HEK293 (cell line): ENCODE measurements at regions not wholly inside any gene's neighbourhood (a gene's known extent, or its start where the extent isn't known, plus 50 kb on each side); places are given as distances from the start of the nearest gene placed in this dataset.

Source experiments
- CTCF ChIA-PET: fragments of 350-600 bp; formaldehyde crosslinking; extraction: SDS; loops from one replicate; lab custom pipeline; 2021; ENCODE audit warnings: antibody characterized with exemption; lab: Yijun Ruan, JAX
- POLR2A ChIA-PET: fragments of 300-600 bp; formaldehyde crosslinking; extraction: SDS; loops from one replicate; lab custom pipeline; 2020; ENCODE audit warnings: antibody characterized with exemption, inconsistent platforms; lab: Yijun Ruan, JAX
- H3K27ac ChIP-seq: fragments of 200-500 bp; sonication (Bioruptor generic); 2 replicates; pipeline ENCODE4 v1.5.1; 2014; ENCODE audit warnings: low read depth, low read length, control low read depth, inconsistent platforms; ENCODE audit errors: extremely low read depth
- H3K36me3 ChIP-seq, 2 experiments: fragments of 200-500 bp in 1 of 2; sonication (Bioruptor generic) in 1 of 2; 1 replicate in 1 of 2; 2 replicates in 1 of 2; pipeline ENCODE4 v1.5.1; 2014 to 2017; ENCODE audit warnings: inconsistent platforms in 2 of 2, low read length in 2 of 2; ENCODE audit not compliant: control insufficient read depth in 2 of 2, insufficient read depth in 1 of 2
- H3K4me1 ChIP-seq: fragments of 200-500 bp; sonication (Bioruptor generic); 2 replicates; pipeline ENCODE4 v1.5.1; 2014; ENCODE audit warnings: mild to moderate bottlenecking, low read length, inconsistent platforms; ENCODE audit not compliant: control insufficient read depth, insufficient read depth
- H3K4me3 ChIP-seq: 2 replicates; pipeline ENCODE4 v1.5.1; 2011; ENCODE audit warnings: low read depth, mild to moderate bottlenecking, control low read depth, low read length, moderate library complexity
- H3K9me3 ChIP-seq: fragments of 200-500 bp; sonication (Bioruptor generic); 2 replicates; pipeline ENCODE4 v1.5.1; 2014; ENCODE audit warnings: low read depth, low read length, inconsistent platforms; ENCODE audit not compliant: control insufficient read depth, insufficient read depth
- ATF2 ChIP-seq: fragments of 450-650 bp; formaldehyde crosslinking; IDR thresholded peaks from 2 replicates; pipeline ENCODE4 v1.5.1; 2016; ENCODE audit warnings: missing biosample characterization, missing genetic modification characterization, low read depth
- FEZF1 ChIP-seq: fragments of 450-650 bp; formaldehyde crosslinking; IDR thresholded peaks from 2 replicates; pipeline ENCODE4 v1.5.1; 2016; ENCODE audit warnings: missing biosample characterization, missing genetic modification characterization
- KLF8 ChIP-seq: fragments of 450-650 bp; formaldehyde crosslinking; IDR thresholded peaks from 2 replicates; pipeline ENCODE4 v1.5.1; 2016; ENCODE audit warnings: missing biosample characterization, missing genetic modification characterization
- SALL2 ChIP-seq: fragments of 450-650 bp; formaldehyde crosslinking; IDR thresholded peaks from 2 replicates; pipeline ENCODE4 v1.5.0; 2017; ENCODE audit warnings: missing biosample characterization, mild to moderate bottlenecking, missing genetic modification characterization, borderline replicate concordance
- SP7 ChIP-seq: fragments of 450-650 bp; formaldehyde crosslinking; IDR thresholded peaks from 2 replicates; pipeline ENCODE4 v1.5.1; 2016; ENCODE audit warnings: missing biosample characterization, missing genetic modification characterization
- TRIM28 ChIP-seq: IDR thresholded peaks from 2 replicates; pipeline ENCODE4 v1.6.1; 2011; ENCODE audit warnings: low read length, control low read depth, borderline replicate concordance
- ZNF112 ChIP-seq: fragments of 450-650 bp; formaldehyde crosslinking; IDR thresholded peaks from 2 replicates; pipeline ENCODE4 v1.5.0; 2017; ENCODE audit warnings: missing biosample characterization, missing genetic modification characterization
- ZNF114 ChIP-seq: fragments of 450-650 bp; formaldehyde crosslinking; IDR thresholded peaks from 2 replicates; pipeline ENCODE4 v1.5.0; 2017; ENCODE audit warnings: missing biosample characterization, missing genetic modification characterization
- ZNF133 ChIP-seq: fragments of 450-650 bp; formaldehyde crosslinking; IDR thresholded peaks from 2 replicates; pipeline ENCODE4 v1.5.1; 2016; ENCODE audit warnings: missing biosample characterization, missing genetic modification characterization
- ZNF16 ChIP-seq: fragments of 450-650 bp; formaldehyde crosslinking; IDR thresholded peaks from 2 replicates; pipeline ENCODE4 v1.5.1; 2016; ENCODE audit warnings: low read depth, missing biosample characterization, missing genetic modification characterization
- ZNF184 ChIP-seq: fragments of 450-650 bp; IDR thresholded peaks from 2 replicates; pipeline ENCODE4 v1.5.1; 2018; ENCODE audit warnings: missing biosample characterization, mild to moderate bottlenecking, missing genetic modification characterization
- ZNF248 ChIP-seq: fragments of 450-650 bp; formaldehyde crosslinking; IDR thresholded peaks from 2 replicates; pipeline ENCODE4 v1.5.1; 2017; ENCODE audit warnings: missing biosample characterization, missing genetic modification characterization
- ZNF292 ChIP-seq: fragments of 450-650 bp; formaldehyde crosslinking; IDR thresholded peaks from 2 replicates; pipeline ENCODE4 v1.5.1; 2016; ENCODE audit warnings: low read depth, missing biosample characterization, missing genetic modification characterization, borderline replicate concordance
- ZNF311 ChIP-seq: fragments of 450-650 bp; formaldehyde crosslinking; IDR thresholded peaks from 2 replicates; pipeline ENCODE4 v1.5.1; 2017; ENCODE audit warnings: missing biosample characterization, missing genetic modification characterization, borderline replicate concordance
- ZNF529 ChIP-seq: fragments of 450-650 bp; formaldehyde crosslinking; IDR thresholded peaks from 2 replicates; pipeline ENCODE4 v1.5.1; 2017; ENCODE audit warnings: missing genetic modification characterization, missing biosample characterization; ENCODE audit not compliant: insufficient replicate concordance
- ZNF548 ChIP-seq: fragments of 450-650 bp; formaldehyde crosslinking; IDR thresholded peaks from 2 replicates; pipeline ENCODE4 v1.5.1; 2016; ENCODE audit warnings: missing biosample characterization, missing genetic modification characterization
- ZNF560 ChIP-seq: fragments of 450-650 bp; formaldehyde crosslinking; IDR thresholded peaks from 2 replicates; pipeline ENCODE4 v1.5.1; 2017; ENCODE audit warnings: missing biosample characterization, missing genetic modification characterization, borderline replicate concordance
- ZNF571 ChIP-seq: fragments of 450-650 bp; formaldehyde crosslinking; IDR thresholded peaks from 2 replicates; pipeline ENCODE4 v1.5.0; 2017; ENCODE audit warnings: missing biosample characterization, missing genetic modification characterization
- ZNF596 ChIP-seq: fragments of 450-650 bp; IDR thresholded peaks from 2 replicates; pipeline ENCODE4 v1.5.0; 2018; ENCODE audit warnings: missing biosample characterization, mild to moderate bottlenecking, missing genetic modification characterization, moderate library complexity
- ZNF600 ChIP-seq: fragments of 450-650 bp; formaldehyde crosslinking; IDR thresholded peaks from 2 replicates; pipeline ENCODE4 v1.5.1; 2016; ENCODE audit warnings: missing biosample characterization, missing genetic modification characterization
- ZNF658 ChIP-seq: fragments of 450-650 bp; formaldehyde crosslinking; IDR thresholded peaks from 2 replicates; pipeline ENCODE4; 2016; ENCODE audit warnings: missing biosample characterization, missing genetic modification characterization
- ZNF660 ChIP-seq: fragments of 450-650 bp; IDR thresholded peaks from 2 replicates; pipeline ENCODE4 v1.5.1; 2018; ENCODE audit warnings: missing biosample characterization, mild to moderate bottlenecking, missing genetic modification characterization
- TF ChIP-seq, protein P1 (sequence below): fragments of 450-650 bp; formaldehyde crosslinking; IDR thresholded peaks from 2 replicates; pipeline ENCODE4 v1.5.1; 2017; ENCODE audit warnings: missing biosample characterization, missing genetic modification characterization
- TF ChIP-seq, protein P2 (sequence below): fragments of 450-650 bp; formaldehyde crosslinking; IDR thresholded peaks from 2 replicates; pipeline ENCODE4 v1.5.1; 2016; ENCODE audit warnings: missing biosample characterization, missing genetic modification characterization
- TF ChIP-seq, protein P3 (sequence below): fragments of 450-650 bp; formaldehyde crosslinking; IDR thresholded peaks from 2 replicates; pipeline ENCODE4 v1.5.1; 2017; ENCODE audit warnings: missing biosample characterization, missing genetic modification characterization

DNA sequence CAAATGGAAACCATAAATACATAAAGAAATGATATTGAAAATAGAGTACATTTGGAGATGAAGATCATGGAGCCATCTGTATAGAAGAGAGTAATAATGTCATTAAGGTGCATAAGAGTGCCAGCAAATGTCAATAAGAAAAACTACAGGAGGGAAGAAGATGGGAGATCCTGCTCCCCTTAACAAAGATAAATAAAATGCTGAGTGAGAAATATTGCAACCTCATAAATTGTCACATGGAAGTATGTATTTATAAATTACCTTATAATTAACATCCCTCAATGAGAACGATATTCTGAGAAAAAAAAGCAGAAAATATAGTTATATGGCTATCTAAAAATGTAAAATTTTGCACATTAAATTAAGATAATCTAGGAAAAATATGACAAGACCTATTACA is 155.2 kb upstream of the PRSS1 start (continued):
- TF ChIP-seq ZNF292 (tag by site-specific recombination): no peak
- TF ChIP-seq ZNF16 (tag by site-specific recombination): no peak

DNA sequence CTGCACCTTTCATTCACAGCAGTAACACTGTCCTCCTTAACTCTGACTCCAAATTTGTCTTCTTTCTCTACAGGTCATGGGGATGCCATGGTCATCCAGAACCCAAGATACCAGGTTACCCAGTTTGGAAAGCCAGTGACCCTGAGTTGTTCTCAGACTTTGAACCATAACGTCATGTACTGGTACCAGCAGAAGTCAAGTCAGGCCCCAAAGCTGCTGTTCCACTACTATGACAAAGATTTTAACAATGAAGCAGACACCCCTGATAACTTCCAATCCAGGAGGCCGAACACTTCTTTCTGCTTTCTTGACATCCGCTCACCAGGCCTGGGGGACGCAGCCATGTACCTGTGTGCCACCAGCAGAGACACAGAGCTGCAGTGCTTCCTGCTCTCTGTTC is 156.2 kb upstream of the PRSS1 start:
- TF ChIP-seq TRIM28 (no peak), ZNF114 (tag by site-specific recombination) (no peak), ZNF660 (tag by site-specific recombination) (no peak), ZNF311 (no peak), ZNF600 (tag by site-specific recombination) (no peak), ZNF548 (tag by site-specific recombination) (no peak), ZNF184 (tag by site-specific recombination) (no peak), FEZF1 (no peak), SP7 (tag by site-specific recombination) (no peak)
- no peaks in the 10 kb centered on the region for H3K4me1 ChIP-seq
- H3K4me3 ChIP-seq: no peak overlapping the region
- H3K27ac ChIP-seq: no peak overlapping the region
- no peaks in the 10 kb centered on the region for H3K9me3 ChIP-seq
- CTCF ChIA-PET: interaction anchor here (1.0 to 3.1 kb wide), 3 partner anchors 11 to 110 kb away, joined by 3 to 14 read pairs (median 10); no protein-coding TSS in a partner anchor
- POLR2A ChIA-PET: no interaction called here
- H3K36me3 ChIP-seq: no peaks in the 10 kb centered on the region

DNA sequence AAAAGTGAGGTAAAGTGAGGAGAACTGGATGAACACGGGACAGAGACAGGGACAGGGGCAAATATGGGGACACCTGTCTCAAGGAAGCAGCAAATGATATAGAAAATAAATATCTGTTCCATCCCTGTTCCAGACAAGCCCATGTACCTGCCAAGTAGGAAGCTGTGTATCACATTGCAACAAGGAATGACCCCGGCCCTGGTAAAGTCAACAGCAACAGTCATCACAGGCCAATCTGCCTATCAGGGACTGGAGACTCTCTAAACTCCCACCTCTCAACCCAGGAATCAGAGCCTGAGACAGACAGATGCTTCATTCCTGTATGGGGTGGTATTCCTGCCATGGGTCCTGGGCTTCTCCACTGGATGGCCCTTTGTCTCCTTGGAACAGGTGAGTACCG is 156.6 kb upstream of the PRSS1 start:
- POLR2A ChIA-PET: no interaction called here
- H3K4me3 ChIP-seq: no peak overlapping the region

More for the DNA sequence above, 156.6 kb upstream of the PRSS1 start:
- CTCF ChIA-PET: interaction anchor here (1.0 to 3.1 kb wide), 4 partner anchors 11 to 122 kb away, joined by 3 to 10 read pairs (median 4); no protein-coding TSS in a partner anchor
- Histone ChIP-seq H3K27ac (no peak overlapping the region), H3K4me1 (no peaks in the 10 kb centered on the region), H3K9me3 (no peaks in the 10 kb centered on the region), H3K36me3 (no peaks in the 10 kb centered on the region)
- no peak for TF ChIP-seq ZNF596
- no peak for TF ChIP-seq ZNF560 (tag by site-specific recombination)
- TF ChIP-seq ATF2 (tag by site-specific recombination): no peak
- TF ChIP-seq, protein P1, sequence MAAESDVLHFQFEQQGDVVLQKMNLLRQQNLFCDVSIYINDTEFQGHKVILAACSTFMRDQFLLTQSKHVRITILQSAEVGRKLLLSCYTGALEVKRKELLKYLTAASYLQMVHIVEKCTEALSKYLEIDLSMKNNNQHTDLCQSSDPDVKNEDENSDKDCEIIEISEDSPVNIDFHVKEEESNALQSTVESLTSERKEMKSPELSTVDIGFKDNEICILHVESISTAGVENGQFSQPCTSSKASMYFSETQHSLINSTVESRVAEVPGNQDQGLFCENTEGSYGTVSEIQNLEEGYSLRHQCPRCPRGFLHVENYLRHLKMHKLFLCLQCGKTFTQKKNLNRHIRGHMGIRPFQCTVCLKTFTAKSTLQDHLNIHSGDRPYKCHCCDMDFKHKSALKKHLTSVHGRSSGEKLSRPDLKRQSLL (tag by site-specific recombination): no peak
- TF ChIP-seq ZNF571 (tag by site-specific recombination): no peak
- TF ChIP-seq ZNF112 (tag by site-specific recombination): no peak
- TF ChIP-seq ZNF529 (tag by site-specific recombination): no peak
- TF ChIP-seq, protein P2, sequence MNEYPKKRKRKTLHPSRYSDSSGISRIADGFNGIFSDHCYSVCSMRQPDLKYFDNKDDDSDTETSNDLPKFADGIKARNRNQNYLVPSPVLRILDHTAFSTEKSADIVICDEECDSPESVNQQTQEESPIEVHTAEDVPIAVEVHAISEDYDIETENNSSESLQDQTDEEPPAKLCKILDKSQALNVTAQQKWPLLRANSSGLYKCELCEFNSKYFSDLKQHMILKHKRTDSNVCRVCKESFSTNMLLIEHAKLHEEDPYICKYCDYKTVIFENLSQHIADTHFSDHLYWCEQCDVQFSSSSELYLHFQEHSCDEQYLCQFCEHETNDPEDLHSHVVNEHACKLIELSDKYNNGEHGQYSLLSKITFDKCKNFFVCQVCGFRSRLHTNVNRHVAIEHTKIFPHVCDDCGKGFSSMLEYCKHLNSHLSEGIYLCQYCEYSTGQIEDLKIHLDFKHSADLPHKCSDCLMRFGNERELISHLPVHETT: no peak
- no peak for TF ChIP-seq ZNF548 (tag by site-specific recombination)
- TF ChIP-seq ZNF658: no peak
- TF ChIP-seq KLF8 (tag by site-specific recombination): no peak
- no peak for TF ChIP-seq ZNF133
- no peak for TF ChIP-seq SALL2 (tag by site-specific recombination)
- TF ChIP-seq ZNF248 (tag by site-specific recombination): no peak
- TF ChIP-seq, protein P3, sequence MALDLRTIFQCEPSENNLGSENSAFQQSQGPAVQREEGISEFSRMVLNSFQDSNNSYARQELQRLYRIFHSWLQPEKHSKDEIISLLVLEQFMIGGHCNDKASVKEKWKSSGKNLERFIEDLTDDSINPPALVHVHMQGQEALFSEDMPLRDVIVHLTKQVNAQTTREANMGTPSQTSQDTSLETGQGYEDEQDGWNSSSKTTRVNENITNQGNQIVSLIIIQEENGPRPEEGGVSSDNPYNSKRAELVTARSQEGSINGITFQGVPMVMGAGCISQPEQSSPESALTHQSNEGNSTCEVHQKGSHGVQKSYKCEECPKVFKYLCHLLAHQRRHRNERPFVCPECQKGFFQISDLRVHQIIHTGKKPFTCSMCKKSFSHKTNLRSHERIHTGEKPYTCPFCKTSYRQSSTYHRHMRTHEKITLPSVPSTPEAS (tag by site-specific recombination): no peak
